CD14-positive monocyte (primary cell): ENCODE measurements at regions not wholly inside any gene's neighbourhood (a gene's known extent, or its start where the extent isn't known, plus 50 kb on each side); places are given as distances from the start of the nearest gene placed in this dataset.

Experiments
- DNase-seq, 3 donors: peaks; one replicate each; pipeline ENCODE4 v3.0.0-alpha.2; 2011 to 2022
- H2AFZ ChIP-seq: 2 replicates; pipeline ENCODE4 v1.6.0; 2012; ENCODE audit warnings: mild to moderate bottlenecking, low read depth, low read length, inconsistent platforms; ENCODE audit not compliant: insufficient read depth, poor library complexity, severe bottlenecking
- H3K27ac ChIP-seq, 2 donors: 1 replicate in 1 of 2; 2 replicates in 1 of 2; pipeline ENCODE4 v1.5.1; 2012 to 2013; ENCODE audit warnings: low read length in 2 of 2, control low read depth in 1 of 2, inconsistent platforms in 1 of 2, low read depth in 1 of 2, mild to moderate bottlenecking in 1 of 2
- H3K27me3 ChIP-seq, 2 donors: one replicate each; pipeline versions ENCODE4 v1.6.0 to v1.6.1; 2011 to 2013; ENCODE audit warnings: low read length in 2 of 2; ENCODE audit not compliant: control insufficient read depth in 2 of 2, insufficient read depth in 2 of 2
- H3K36me3 ChIP-seq, 2 donors: replicated peaks in 1 of 2; 1 replicate in 1 of 2; 2 replicates in 1 of 2; pipeline versions ENCODE4 v1.5.1 to v1.6.1; 2012 to 2013; ENCODE audit warnings: low read length in 2 of 2, control low read depth in 1 of 2, inconsistent platforms in 1 of 2, mild to moderate bottlenecking in 1 of 2; ENCODE audit not compliant: insufficient read depth in 2 of 2, control insufficient read depth in 1 of 2
- H3K4me1 ChIP-seq, 2 donors: 1 replicate in 1 of 2; 2 replicates in 1 of 2; pipeline versions ENCODE4 v1.5.1 to v1.6.1; 2012 to 2013; ENCODE audit warnings: low read length in 2 of 2, control low read depth in 1 of 2, inconsistent platforms in 1 of 2, mild to moderate bottlenecking in 1 of 2, moderate library complexity in 1 of 2; ENCODE audit not compliant: insufficient read depth in 2 of 2, control insufficient read depth in 1 of 2
- H3K4me2 ChIP-seq: replicated peaks from 2 replicates; pipeline ENCODE3; 2012; ENCODE audit warnings: low read length, moderate library complexity, mild to moderate bottlenecking; ENCODE audit not compliant: poor library complexity, severe bottlenecking; ENCODE audit errors: extremely low read depth
- H3K4me3 ChIP-seq, 3 experiments: fragments of 200-600 bp in 1 of 3; sonication (generic) in 1 of 3; replicated peaks in 1 of 3; 1 replicate in 2 of 3; 2 replicates in 1 of 3; pipeline ENCODE4 v1.5.1; 2011 to 2013; ENCODE audit warnings: low read length in 3 of 3, mild to moderate bottlenecking in 3 of 3, control low read depth in 2 of 3, low read depth in 2 of 3, inconsistent platforms in 1 of 3, moderate library complexity in 1 of 3
- H3K79me2 ChIP-seq: 2 replicates; pipeline ENCODE4 v1.6.0; 2012; ENCODE audit warnings: mild to moderate bottlenecking, control low read depth, inconsistent platforms, low read length, moderate library complexity; ENCODE audit not compliant: insufficient read depth
- H3K9ac ChIP-seq: 2 replicates; pipeline ENCODE4 v1.6.0; 2017; ENCODE audit warnings: low read length, mild to moderate bottlenecking; ENCODE audit not compliant: insufficient read depth, poor library complexity, severe bottlenecking
- H3K9me3 ChIP-seq, 2 donors: replicated peaks in 1 of 2; 1 replicate in 1 of 2; 2 replicates in 1 of 2; pipeline versions ENCODE4 v1.5.1 to v1.6.1; 2012 to 2013; ENCODE audit warnings: low read length in 2 of 2, control low read depth in 1 of 2; ENCODE audit not compliant: control insufficient read depth in 1 of 2, insufficient read depth in 1 of 2
- H4K20me1 ChIP-seq: 2 replicates; pipeline ENCODE4 v1.6.0; 2012; ENCODE audit warnings: mild to moderate bottlenecking, low read length, control low read depth, moderate library complexity; ENCODE audit not compliant: insufficient read depth
- H3K27ac Mint-ChIP-seq, 7 donors: one replicate each; pipeline ENCODE4 v1.8.0; 2020; ENCODE audit warnings: mild to moderate bottlenecking in 7 of 7, mixed read lengths in 7 of 7, moderate library complexity in 6 of 7, inconsistent platforms in 2 of 7
- H3K27me3 Mint-ChIP-seq, 3 donors: one replicate each; pipeline ENCODE4 v1.8.0; 2021 to 2022; ENCODE audit warnings: low read depth in 3 of 3, mild to moderate bottlenecking in 3 of 3, mixed read lengths in 3 of 3, moderate library complexity in 3 of 3, inconsistent platforms in 1 of 3
- H3K36me3 Mint-ChIP-seq, 2 donors: one replicate each; pipeline ENCODE4 v1.8.0; 2020; ENCODE audit warnings: mixed read lengths in 2 of 2, inconsistent platforms in 1 of 2, mild to moderate bottlenecking in 1 of 2
- H3K4me1 Mint-ChIP-seq: one replicate; pipeline ENCODE4 v1.8.0; 2020; ENCODE audit warnings: mild to moderate bottlenecking, mixed read lengths
- H3K4me3 Mint-ChIP-seq, 2 donors: one replicate each; pipeline ENCODE4 v1.8.0; 2020; ENCODE audit warnings: mild to moderate bottlenecking in 2 of 2, mixed read lengths in 2 of 2, moderate library complexity in 1 of 2
- H3K9me3 Mint-ChIP-seq, 7 donors: one replicate each; pipeline ENCODE4 v1.8.0; 2020 to 2022; ENCODE audit warnings: mixed read lengths in 7 of 7, mild to moderate bottlenecking in 6 of 7, moderate library complexity in 6 of 7, inconsistent platforms in 2 of 7
- WGBS: methylation state at CpG from one replicate; pipeline ENCODE4 v1.1.5; 2013; ENCODE audit warnings: missing lambda C conversion rate; ENCODE audit not compliant: insufficient coverage; 5-methylcytosine and 5-hydroxymethylcytosine counted together
- intact Hi-C, 2 donors: fragments of 100-400 bp; cut with micrococcal nuclease; formaldehyde crosslinking; loops; one replicate each; pipeline versions ENCODE4 v1.15.0 to v1.15.1; 2023
- TF ChIP-seq, protein P1 (sequence below): fragments of 200-600 bp; IDR thresholded peaks from one replicate; pipeline ENCODE4 v1.8.0; 2022; ENCODE audit warnings: antibody characterized with exemption, mild to moderate bottlenecking

- Histone ChIP-seq H3K27ac (no peak overlapping the region), H3K4me1 (no peaks in the 10 kb centered on the region), H3K9ac (no peak overlapping the region), H3K27me3 (no peaks in the 10 kb centered on the region), H3K4me3 (no peak overlapping the region), H4K20me1 (no peaks in the 10 kb centered on the region), H2AFZ (no peak overlapping the region), H3K4me2 (no peak overlapping the region), H3K36me3 (no peaks in the 10 kb centered on the region), H3K9me3 (peaks cover 0 to 4% of the 10 kb centered on the region in 2 donors), H3K79me2 (no peaks in the 10 kb centered on the region)
- Mint-ChIP-seq H3K4me1 (no peaks in the 10 kb centered on the region), H3K9me3 (peaks cover 0 to 5% (median 3%) of the 10 kb centered on the region in 7 donors), H3K27me3 (peaks cover 0 to 1% (median 0%) of the 10 kb centered on the region in 3 donors), H3K4me3 (no peak overlapping the region), H3K36me3 (no peaks in the 10 kb centered on the region), H3K27ac (no peak overlapping the region)
- intact Hi-C loops: no loop called here
- no CpG with 5 or more reads among the region's 4 CpGs for WGBS
- no peak for DNase-seq
- TF ChIP-seq, protein P1, sequence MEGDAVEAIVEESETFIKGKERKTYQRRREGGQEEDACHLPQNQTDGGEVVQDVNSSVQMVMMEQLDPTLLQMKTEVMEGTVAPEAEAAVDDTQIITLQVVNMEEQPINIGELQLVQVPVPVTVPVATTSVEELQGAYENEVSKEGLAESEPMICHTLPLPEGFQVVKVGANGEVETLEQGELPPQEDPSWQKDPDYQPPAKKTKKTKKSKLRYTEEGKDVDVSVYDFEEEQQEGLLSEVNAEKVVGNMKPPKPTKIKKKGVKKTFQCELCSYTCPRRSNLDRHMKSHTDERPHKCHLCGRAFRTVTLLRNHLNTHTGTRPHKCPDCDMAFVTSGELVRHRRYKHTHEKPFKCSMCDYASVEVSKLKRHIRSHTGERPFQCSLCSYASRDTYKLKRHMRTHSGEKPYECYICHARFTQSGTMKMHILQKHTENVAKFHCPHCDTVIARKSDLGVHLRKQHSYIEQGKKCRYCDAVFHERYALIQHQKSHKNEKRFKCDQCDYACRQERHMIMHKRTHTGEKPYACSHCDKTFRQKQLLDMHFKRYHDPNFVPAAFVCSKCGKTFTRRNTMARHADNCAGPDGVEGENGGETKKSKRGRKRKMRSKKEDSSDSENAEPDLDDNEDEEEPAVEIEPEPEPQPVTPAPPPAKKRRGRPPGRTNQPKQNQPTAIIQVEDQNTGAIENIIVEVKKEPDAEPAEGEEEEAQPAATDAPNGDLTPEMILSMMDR: no peak
Measured at GRCh38 chr2:82155469-82155868, 1850.9 kb upstream of the LRRTM1 start.

- TF ChIP-seq, protein P1: no peak
- H3K27me3 Mint-ChIP-seq: peaks cover 0 to 2% (median 0%) of the 10 kb centered on the region in 3 donors
Measured at GRCh38 chr2:82143343-82143742, 1838.8 kb upstream of the LRRTM1 start.

More at GRCh38 chr2:82143343-82143742, 1838.8 kb upstream of the LRRTM1 start:
- Histone ChIP-seq H3K9me3 (peaks cover 0 to 5% of the 10 kb centered on the region in 2 donors), H3K27me3 (no peaks in the 10 kb centered on the region), H3K9ac (no peak overlapping the region), H3K4me3 (no peak overlapping the region), H2AFZ (no peak overlapping the region), H3K79me2 (no peaks in the 10 kb centered on the region), H3K4me1 (no peaks in the 10 kb centered on the region), H4K20me1 (no peaks in the 10 kb centered on the region), H3K36me3 (no peaks in the 10 kb centered on the region), H3K4me2 (no peak overlapping the region), H3K27ac (no peak overlapping the region)
- no peak overlapping the region for H3K4me3 Mint-ChIP-seq
- no peaks in the 10 kb centered on the region for H3K36me3 Mint-ChIP-seq
- H3K9me3 Mint-ChIP-seq: peaks cover 0 to 7% (median 2%) of the 10 kb centered on the region in 7 donors
- no peak overlapping the region for H3K27ac Mint-ChIP-seq
- DNase-seq: no peak
- intact Hi-C loops: no loop called here
- H3K4me1 Mint-ChIP-seq: no peaks in the 10 kb centered on the region
